NB4 (cell line): ENCODE measurements at regions not wholly inside any gene's neighbourhood (a gene's known extent, or its start where the extent isn't known, plus 50 kb on each side); places are given as distances from the start of the nearest gene placed in this dataset.

Experiments used
- CTCF ChIP-seq: IDR thresholded peaks from one replicate; pipeline ENCODE4 v1.5.1; 2012; ENCODE audit warnings: low read depth, low read length
- MYC ChIP-seq: IDR thresholded peaks from 2 replicates; pipeline ENCODE4 v1.6.1; 2011; ENCODE audit warnings: low read depth, low read length
- POLR2A ChIP-seq: IDR thresholded peaks from 2 replicates; pipeline ENCODE4 v1.6.1; 2011; ENCODE audit warnings: mild to moderate bottlenecking; ENCODE audit not compliant: insufficient read length; ENCODE audit errors: extremely low read depth

GRCh38 chr3:182503401-182503800 is 289.9 kb upstream of the ATP11B start:
- no peak for TF ChIP-seq POLR2A
- no peak for TF ChIP-seq MYC
- no peak for TF ChIP-seq CTCF
